ENCODE measurements at regions not wholly inside any gene's neighbourhood (a gene's known extent, or its start where the extent isn't known, plus 50 kb on each side); places are given as distances from the start of the nearest gene placed in this dataset.

GRCh38 chr18:7458884-7459283, 108.2 kb upstream of the PTPRM start:
- H3F3A ChIP-seq (ENCODE audit: control insufficient read depth, insufficient read depth), result no peaks in the 10 kb centered on the region

GRCh38 chr18:7459851-7460770, 107.0 kb upstream of the PTPRM start:
- H3K4me2 ChIP-seq (ENCODE audit: low read length), result no peak overlapping the region
- H3K79me2 ChIP-seq (ENCODE audit: control insufficient read depth, low read length), result no peaks in the 10 kb centered on the region

More at GRCh38 chr18:7458884-7459283, 108.2 kb upstream of the PTPRM start:
- no peaks in the 10 kb centered on the region for H3K27me3 ChIP-seq (ENCODE audit: control insufficient read depth, low read length)
- no peak overlapping the region for H3K27ac ChIP-seq (ENCODE audit: low read depth, low read length)
- H3K4me2 ChIP-seq (ENCODE audit: low read length), result no peak overlapping the region
- no peaks in the 10 kb centered on the region for H3K4me1 ChIP-seq (ENCODE audit: control insufficient read depth, low read length)
- no peaks in the 10 kb centered on the region for H3K36me3 ChIP-seq (ENCODE audit: control insufficient read depth, low read length)
- no peaks in the 10 kb centered on the region for H3K9me2 ChIP-seq (replicated peaks; ENCODE audit: control insufficient read depth, low read length)
- no peak for TF ChIP-seq CTCF (IDR thresholded peaks at IDR 0.05; ENCODE audit: low read depth, low read length, poor library complexity, severe bottlenecking)
- TF ChIP-seq EZH2phosphoT487 (IDR thresholded peaks at IDR 0.05; ENCODE audit: borderline replicate concordance, low read length), result no peak
- no peaks in the 10 kb centered on the region for H4K20me1 ChIP-seq (ENCODE audit: control insufficient read depth, insufficient read depth, low read depth, low read length)
- H3K4me3 ChIP-seq (ENCODE audit: low read length), result no peak overlapping the region
- no peaks in the 10 kb centered on the region for H3K9me3 ChIP-seq (ENCODE audit: control insufficient read depth, insufficient read depth, low read length)
- H3K79me2 ChIP-seq (ENCODE audit: control insufficient read depth, low read length), result no peaks in the 10 kb centered on the region

GRCh38 chr18:7464245-7464966, 102.7 kb upstream of the PTPRM start:
- no peaks in the 10 kb centered on the region for H3K27me3 ChIP-seq (ENCODE audit: control insufficient read depth, low read length)
- H3F3A ChIP-seq (ENCODE audit: control insufficient read depth, insufficient read depth), result no peaks in the 10 kb centered on the region
- no peaks in the 10 kb centered on the region for H3K79me2 ChIP-seq (ENCODE audit: control insufficient read depth, low read length)
- no peaks in the 10 kb centered on the region for H3K9me2 ChIP-seq (replicated peaks; ENCODE audit: control insufficient read depth, low read length)
- no peak overlapping the region for H3K27ac ChIP-seq (ENCODE audit: low read depth, low read length)
- no peak overlapping the region for H3K4me3 ChIP-seq (ENCODE audit: low read length)
- TF ChIP-seq CTCF (IDR thresholded peaks at IDR 0.05; ENCODE audit: low read depth, low read length, poor library complexity, severe bottlenecking) (no peak), EZH2phosphoT487 (IDR thresholded peaks at IDR 0.05; ENCODE audit: borderline replicate concordance, low read length) (no peak)
- no peaks in the 10 kb centered on the region for H4K20me1 ChIP-seq (ENCODE audit: control insufficient read depth, insufficient read depth, low read depth, low read length)
- no peaks in the 10 kb centered on the region; the same call in 1 of the 2 replicates for H3K9me3 ChIP-seq (ENCODE audit: control insufficient read depth, insufficient read depth, low read length)
- no peaks in the 10 kb centered on the region for H3K36me3 ChIP-seq (ENCODE audit: control insufficient read depth, low read length)
- H3K4me2 ChIP-seq (ENCODE audit: low read length), result no peak overlapping the region
- H3K4me1 ChIP-seq (ENCODE audit: control insufficient read depth, low read length), result no peaks in the 10 kb centered on the region

More at GRCh38 chr18:7459851-7460770, 107.0 kb upstream of the PTPRM start:
- H3F3A ChIP-seq (ENCODE audit: control insufficient read depth, insufficient read depth), result no peaks in the 10 kb centered on the region
- no peaks in the 10 kb centered on the region for H3K36me3 ChIP-seq (ENCODE audit: control insufficient read depth, low read length)
- H3K9me3 ChIP-seq (ENCODE audit: control insufficient read depth, insufficient read depth, low read length), result no peaks in the 10 kb centered on the region
- no peak for TF ChIP-seq EZH2phosphoT487 (IDR thresholded peaks at IDR 0.05; ENCODE audit: borderline replicate concordance, low read length)
- TF ChIP-seq CTCF (IDR thresholded peaks at IDR 0.05; ENCODE audit: low read depth, low read length, poor library complexity, severe bottlenecking), result no peak
- H3K9me2 ChIP-seq (replicated peaks; ENCODE audit: control insufficient read depth, low read length), result no peaks in the 10 kb centered on the region
- H3K4me3 ChIP-seq (ENCODE audit: low read length), result no peak overlapping the region
- no peaks in the 10 kb centered on the region for H4K20me1 ChIP-seq (ENCODE audit: control insufficient read depth, insufficient read depth, low read depth, low read length)
- H3K27ac ChIP-seq (ENCODE audit: low read depth, low read length), result no peak overlapping the region
- no peaks in the 10 kb centered on the region for H3K4me1 ChIP-seq (ENCODE audit: control insufficient read depth, low read length)
- H3K27me3 ChIP-seq (ENCODE audit: control insufficient read depth, low read length), result no peaks in the 10 kb centered on the region
